ENCODE measurements at regions not wholly inside any gene's neighbourhood (a gene's known extent, or its start where the extent isn't known, plus 50 kb on each side); places are given as distances from the start of the nearest gene placed in this dataset.
A peak's percentile ranks its signal among the peaks of the same experiment; 100 is the strongest.

GRCh38 chr1:69221524-69221923, 346.2 kb upstream of the LRRC7 start:
- peak; percentile 36 for TF ChIP-seq CTCF (conservative IDR thresholded peaks at IDR 0.05; ENCODE audit: low read depth, low read length)
- DNase-seq (ENCODE audit: low read depth), result no peak
- no peak overlapping the region for H3K4me3 ChIP-seq (ENCODE audit: low read length)

- no peak for DNase-seq (ENCODE audit: low read depth)
- no peak overlapping the region for H3K4me3 ChIP-seq (ENCODE audit: low read length)
- TF ChIP-seq CTCF (conservative IDR thresholded peaks at IDR 0.05; ENCODE audit: low read depth, low read length), result no peak
These were observed 344.6 kb upstream of the LRRC7 start for GRCh38 chr1:69223156-69223555.

- no peak for TF ChIP-seq CTCF (conservative IDR thresholded peaks at IDR 0.05; ENCODE audit: low read depth, low read length)
- H3K4me3 ChIP-seq (ENCODE audit: low read length), result no peak overlapping the region
- DNase-seq (ENCODE audit: low read depth), result no peak
These were observed 339.2 kb upstream of the LRRC7 start for GRCh38 chr1:69228501-69228900.

GRCh38 chr1:69230208-69230607, 337.5 kb upstream of the LRRC7 start:
- no peak for TF ChIP-seq CTCF (conservative IDR thresholded peaks at IDR 0.05; ENCODE audit: low read depth, low read length)
- no peak overlapping the region for H3K4me3 ChIP-seq (ENCODE audit: low read length)
- DNase-seq (ENCODE audit: low read depth), result no peak

GRCh38 chr1:69233463-69233862, 334.3 kb upstream of the LRRC7 start:
- no peak for DNase-seq (ENCODE audit: low read depth)
- TF ChIP-seq CTCF (conservative IDR thresholded peaks at IDR 0.05; ENCODE audit: low read depth, low read length), result no peak

GRCh38 chr1:69244211-69244610, 323.5 kb upstream of the LRRC7 start:
- TF ChIP-seq CTCF (conservative IDR thresholded peaks at IDR 0.05; ENCODE audit: low read depth, low read length), result no peak
- no peak for DNase-seq (ENCODE audit: low read depth)
- no peak overlapping the region for H3K4me3 ChIP-seq (ENCODE audit: low read length)

More at GRCh38 chr1:69233463-69233862, 334.3 kb upstream of the LRRC7 start:
- H3K4me3 ChIP-seq (ENCODE audit: low read length), result no peak overlapping the region

GRCh38 chr1:69246109-69246508, 321.6 kb upstream of the LRRC7 start:
- DNase-seq (ENCODE audit: low read depth), result no peak
- no peak for TF ChIP-seq CTCF (conservative IDR thresholded peaks at IDR 0.05; ENCODE audit: low read depth, low read length)
- H3K4me3 ChIP-seq (ENCODE audit: low read length), result no peak overlapping the region

Measured in retinal pigment epithelial cell (primary cell).